ENCODE measurements at regions not wholly inside any gene's neighbourhood (a gene's known extent, or its start where the extent isn't known, plus 50 kb on each side); places are given as distances from the start of the nearest gene placed in this dataset.
"Not testable (repeated sequence)": the region's sequence is repeated elsewhere in the genome, so short reads cannot be mapped to it uniquely, and the experiment has no call there.

DNA sequence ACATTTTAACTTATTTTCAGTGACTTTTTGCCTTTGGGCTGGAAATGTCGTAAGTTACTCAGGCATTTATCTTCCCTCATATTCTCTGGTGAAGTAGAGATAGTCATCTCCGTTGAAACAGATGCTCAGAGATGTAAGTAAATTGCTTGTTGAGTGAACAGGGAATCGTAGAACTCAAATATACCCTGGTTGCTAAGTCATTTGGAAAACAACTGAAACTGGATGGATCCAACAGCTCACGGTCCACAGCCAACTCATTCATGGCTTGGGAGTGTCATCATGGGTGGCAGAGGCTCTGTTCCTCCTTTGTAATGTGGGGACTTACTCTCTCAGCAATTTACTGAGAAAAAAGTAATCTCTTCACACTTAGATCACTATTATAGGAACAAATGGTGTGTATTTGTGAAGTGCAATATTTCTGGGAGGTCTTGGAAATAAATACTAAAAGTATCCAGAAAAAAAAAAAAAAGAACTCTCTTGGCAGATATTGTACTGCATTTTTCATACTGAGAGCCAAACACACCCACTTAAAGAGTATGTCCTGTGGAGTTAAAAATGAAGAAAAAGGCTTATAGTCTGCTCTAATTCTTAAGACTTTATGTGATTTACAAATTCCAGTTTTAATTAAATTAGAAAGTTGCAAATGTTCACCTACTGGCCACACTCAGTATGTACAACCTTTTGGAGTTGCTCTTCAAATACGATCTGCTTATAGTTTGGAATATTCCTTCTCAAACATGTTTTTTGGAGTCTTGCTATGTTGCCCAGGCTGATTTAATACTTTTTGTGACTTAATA is 107.4 kb downstream of the LEPR start:
- DNase-seq: no peak

DNA sequence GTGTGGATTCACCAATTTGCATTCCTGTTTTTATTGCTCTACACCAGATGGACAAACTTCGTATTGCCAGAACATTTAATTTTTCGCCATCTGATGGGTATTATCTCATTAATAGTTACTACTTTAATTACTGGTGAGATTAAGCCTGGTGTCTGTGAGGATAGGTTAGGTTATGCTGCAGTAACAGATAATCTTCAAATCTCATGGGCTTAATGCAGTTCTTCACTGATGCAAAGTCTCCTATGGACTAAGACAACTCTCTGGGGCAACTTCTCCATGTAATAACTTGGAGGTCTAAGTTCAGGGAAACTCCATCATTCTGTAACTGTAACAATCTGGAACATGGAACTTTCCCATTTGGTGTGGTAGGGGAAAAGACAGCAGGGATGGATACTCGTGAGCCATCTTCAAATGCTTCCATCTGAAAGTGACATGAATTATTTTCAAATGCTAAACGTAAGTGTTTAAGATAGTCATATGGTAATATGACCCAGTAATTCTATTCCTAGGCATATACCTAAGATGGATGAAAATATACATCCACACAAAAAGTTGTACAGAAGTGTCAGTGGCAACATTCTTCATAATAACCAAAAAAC is 111.6 kb downstream of the LEPR start:
- no peak for DNase-seq

DNA sequence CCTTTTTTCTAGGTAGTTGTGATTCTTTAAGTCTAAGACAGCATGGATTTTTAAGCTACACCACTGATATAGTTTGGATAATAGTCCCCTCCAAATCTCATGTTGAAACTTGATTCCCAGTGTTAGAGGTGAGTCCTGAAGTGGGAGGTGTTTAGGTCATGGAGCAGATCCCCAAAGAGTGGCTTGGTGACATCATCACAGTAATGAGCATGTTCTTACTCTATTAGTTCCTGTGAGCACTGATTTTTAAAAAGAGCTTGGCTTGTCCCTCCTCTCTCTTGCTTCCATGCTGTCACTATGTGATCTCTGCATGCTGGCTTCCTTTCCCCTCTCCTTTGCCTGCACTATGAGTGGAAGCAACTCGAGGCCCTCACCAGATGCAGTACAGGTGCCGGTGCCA is 115.5 kb downstream of the LEPR start:
- no peak for DNase-seq

DNA sequence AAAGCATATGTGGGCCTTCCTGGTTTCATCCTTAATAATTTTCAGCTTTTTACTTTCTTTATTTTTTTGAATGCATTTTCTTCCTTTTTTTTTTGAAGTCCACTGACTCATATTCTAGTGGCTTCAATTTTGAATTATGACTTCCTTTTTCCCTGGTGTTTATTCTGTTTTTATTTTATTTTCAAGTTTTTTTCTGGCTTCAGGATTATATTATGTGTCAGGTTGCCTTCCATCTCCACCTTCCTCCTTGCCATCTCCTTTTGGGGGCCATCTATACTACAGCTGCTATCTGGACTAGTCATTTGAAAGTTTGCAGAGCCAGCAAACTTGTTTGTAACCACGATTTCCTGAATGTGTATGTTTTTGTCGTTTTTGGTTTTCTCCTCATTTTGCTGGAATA is 117.6 kb downstream of the LEPR start:
- no peak for DNase-seq

- DNase-seq: no peak
Measured at GRCh38 chr1:65538664-65539063, 118.2 kb downstream of the LEPR start.

DNA sequence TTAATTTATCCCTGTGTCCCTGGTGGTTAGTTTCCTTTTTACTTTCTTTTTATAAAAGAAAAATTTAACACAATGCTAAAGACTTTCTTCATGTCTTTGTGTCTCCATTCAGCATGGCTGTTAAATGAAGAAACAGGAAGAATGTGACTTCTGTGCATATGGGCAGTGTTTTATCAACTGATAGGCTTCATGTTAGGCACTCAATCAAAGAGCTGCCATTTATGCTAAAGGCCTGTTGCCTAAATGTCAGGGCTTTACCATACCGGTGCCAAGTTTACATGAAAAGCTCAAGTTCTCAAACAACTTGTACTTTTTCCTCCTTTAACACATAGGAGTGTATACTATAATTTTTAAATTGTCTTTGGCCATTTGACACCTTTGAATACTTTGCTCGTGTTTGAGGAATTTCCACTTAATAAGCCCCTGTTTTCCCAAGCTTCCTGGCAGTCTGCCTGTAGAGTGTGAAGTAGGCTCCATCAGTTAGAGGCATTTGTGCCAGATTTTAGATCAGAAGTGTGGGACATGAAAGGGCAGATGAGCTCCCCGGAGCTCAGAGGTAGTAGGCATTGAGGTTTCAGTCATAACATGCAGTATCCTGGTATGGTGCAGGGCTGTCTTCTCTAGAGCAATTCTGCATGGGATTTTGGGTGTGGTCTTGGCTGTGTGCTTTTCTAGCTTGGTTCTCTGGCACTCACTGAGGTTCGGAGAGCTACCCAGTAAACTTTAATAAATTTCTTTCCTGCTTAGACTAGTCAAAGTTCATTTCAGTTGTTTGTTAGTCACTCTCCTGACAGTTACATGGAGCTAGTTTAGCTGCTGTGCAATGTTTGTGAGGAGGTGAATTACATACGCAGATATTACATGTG is 119.0 kb downstream of the LEPR start:
- no peak for DNase-seq

DNA sequence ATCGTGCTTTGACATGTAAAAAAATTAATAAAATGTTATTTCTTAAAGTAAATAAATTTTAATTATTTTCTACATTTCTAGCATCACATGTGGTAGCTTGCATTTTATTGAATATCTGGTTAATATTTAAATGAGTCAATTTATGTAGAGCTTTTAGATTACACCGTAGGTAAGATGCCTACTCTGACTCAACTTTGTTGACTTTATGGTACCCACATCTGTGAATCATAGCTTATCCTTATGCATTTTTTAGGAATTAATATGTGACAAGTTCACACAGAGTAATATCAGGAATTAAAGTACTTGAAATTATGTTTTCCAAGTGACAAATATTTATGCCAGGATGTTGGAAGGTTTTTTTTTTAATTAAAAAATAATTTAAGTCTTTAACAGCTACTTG is 120.7 kb downstream of the LEPR start:
- peak; percentile 36 for DNase-seq

DNA sequence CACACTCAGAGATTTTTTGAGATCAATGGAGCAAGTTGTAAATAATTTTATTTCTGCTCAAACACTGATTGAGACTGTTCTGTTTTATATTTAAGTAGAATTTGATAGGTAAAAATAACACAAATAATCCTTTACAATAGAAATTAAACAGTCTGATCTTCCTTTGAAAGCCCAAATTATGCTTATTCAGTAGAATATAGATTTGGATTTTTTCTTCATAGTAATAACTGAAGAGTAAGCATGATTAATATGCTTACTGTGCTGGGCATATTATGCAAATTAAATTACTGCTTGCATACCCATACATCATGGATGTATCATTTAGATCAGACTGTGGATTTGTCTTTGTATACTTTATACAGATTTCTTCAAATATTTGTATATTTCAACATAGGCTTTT is 121.4 kb downstream of the LEPR start:
- no peak for DNase-seq

- not testable (repeated sequence) for DNase-seq
Measured at GRCh38 chr1:65542592-65542991, 122.1 kb downstream of the LEPR start.

DNA sequence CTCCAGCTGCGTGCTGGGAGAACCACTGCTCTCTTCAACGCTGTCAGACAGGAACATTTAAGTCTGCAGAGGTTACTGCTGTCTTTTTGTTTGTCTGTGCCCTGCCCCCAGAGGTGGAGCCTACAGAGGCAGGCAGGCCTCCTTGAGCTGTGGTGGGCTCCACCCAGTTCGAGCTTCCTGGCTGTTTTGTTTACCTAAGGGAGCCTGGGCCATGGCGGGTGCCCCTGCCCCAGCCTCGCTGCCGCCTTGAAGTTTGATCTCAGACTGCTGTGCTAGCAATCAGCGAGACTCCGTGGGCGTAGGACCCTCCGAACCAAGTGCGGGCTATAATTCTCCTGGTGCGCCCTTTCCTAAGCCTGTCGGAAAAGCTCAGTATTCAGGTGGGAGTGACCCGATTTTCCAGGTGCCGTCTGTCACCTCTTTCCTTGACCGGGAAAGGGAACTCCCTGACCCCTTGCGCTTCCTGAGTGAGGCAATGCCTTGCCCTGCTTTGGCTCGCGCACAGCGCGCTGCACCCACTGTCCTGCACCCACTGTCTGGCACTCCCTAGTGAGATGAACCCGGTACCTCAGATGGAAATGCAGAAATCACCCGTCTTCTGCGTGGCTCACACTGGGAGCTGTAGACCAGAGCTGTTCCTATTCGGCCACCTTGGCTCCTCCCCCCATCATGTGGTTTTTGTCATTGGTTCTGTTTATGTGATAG is 130.0 kb downstream of the LEPR start:
- DNase-seq: not testable (repeated sequence)

- not testable (repeated sequence) for DNase-seq
Measured at GRCh38 chr1:65552484-65552883, 132.0 kb downstream of the LEPR start.

DNA sequence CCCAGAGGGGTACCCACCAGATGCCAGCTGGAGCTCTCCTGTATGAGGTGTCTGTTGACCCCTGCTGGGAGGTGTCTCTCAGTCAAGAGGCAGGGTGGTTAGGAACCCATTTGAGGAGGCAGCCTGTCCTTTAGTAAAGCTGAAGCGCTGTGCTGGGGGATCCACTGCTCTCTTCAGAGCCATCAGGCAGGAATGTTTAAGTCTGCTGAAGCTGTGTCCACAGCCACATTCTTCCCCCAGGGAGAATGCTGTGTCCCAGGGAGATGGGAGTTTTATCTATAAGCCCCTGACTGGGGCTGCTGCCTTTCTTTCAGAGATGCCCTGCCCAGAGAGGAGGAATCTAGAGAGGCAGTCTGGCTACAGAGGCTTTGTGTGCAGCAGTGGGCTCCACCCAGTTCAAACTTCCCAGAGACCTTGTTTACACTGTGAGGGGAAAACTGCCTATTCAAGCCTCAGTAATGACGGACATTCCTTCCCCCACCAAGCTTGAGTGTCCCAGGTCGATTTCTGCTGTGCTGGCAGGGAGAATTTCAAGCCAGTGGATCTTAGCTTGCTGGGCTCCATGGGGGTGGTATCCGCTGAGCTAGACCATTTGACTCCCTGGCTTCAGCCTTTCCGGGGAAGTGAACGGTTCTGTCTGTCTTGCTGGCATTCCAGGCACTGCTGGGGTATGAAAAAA is 133.8 kb downstream of the LEPR start:
- not testable (repeated sequence) for DNase-seq

GRCh38 chr1:65554829-65555228 is 134.4 kb downstream of the LEPR start:
- DNase-seq: no peak

DNA sequence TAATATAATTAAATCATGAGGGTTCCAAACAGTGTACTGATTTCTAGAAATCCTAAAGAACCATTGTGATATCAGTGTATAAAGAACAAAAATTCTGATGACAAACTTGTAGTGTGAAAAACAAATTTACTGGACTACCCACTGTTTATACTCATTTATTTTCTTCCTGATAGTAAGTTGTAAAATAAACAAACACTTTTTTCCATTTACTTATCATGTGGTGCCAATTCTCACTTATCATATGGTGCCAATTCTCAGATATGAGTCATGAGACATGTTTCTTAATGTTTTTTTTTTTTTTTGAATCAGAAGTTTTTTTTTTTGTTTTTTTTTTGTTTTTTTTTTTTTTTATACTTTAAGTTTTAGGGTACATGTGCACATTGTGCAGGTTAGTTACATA is 137.7 kb downstream of the LEPR start:
- DNase-seq: peak; percentile 12

- DNase-seq: no peak
Measured at GRCh38 chr1:65564493-65564892, 144.0 kb downstream of the LEPR start.

GRCh38 chr1:65568285-65568684 is 147.8 kb downstream of the LEPR start:
- no peak for DNase-seq

DNA sequence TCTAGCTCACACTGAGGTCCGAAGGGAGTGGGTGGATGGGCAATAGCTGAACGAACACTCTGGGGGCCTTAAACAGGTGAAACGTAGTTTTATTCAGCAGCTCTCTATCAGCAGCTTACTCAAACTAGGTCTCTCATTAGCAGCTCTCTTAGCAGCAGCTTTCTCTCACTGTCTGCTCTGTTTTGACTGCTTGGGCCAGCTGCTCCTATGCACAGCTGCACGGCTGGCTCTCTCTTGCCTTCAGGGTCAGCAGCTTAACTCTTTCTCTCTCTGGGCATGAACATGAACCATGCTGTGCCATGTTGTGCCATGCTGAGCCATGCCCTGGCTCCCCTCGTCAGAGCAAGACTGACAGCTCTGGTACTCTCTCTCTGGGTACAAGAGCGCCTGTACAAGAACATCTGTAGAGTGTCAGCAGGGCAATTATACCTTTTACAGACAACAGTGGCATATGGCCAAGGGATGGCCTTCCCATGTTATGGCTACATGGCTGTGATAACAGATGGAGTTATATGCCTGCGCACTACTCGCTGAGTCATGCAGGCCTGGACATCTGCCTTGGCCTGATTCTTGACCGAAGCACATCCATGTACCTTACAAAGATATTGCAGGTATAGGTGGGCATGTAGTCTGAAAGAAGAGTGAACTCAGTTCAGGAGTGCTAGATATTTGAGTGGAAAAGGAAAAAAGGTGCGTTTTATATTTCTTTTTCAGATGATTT is 152.4 kb downstream of the LEPR start:
- no peak for DNase-seq

- no peak for DNase-seq
Measured at GRCh38 chr1:65577278-65577677, 156.8 kb downstream of the LEPR start.

DNA sequence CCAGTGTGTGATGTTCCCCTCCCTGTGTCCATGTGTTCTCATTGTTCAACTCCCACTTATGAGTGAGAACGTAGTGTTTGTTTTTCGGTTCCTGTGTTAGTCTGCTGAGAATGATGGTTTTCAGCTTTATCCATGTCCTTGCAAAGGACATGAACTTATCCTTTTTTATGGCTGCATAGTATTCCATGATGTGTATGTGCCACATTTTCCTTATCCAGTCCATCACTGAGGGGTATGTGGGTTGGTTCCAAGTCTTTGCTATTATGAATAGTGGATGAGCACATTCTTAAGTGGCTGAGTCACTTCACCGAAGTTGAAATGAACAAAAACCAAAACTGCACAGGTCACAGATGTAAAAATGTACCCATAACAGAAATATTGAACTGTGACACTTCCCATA is 157.5 kb downstream of the LEPR start:
- peak; percentile 7 for DNase-seq

GRCh38 chr1:65581119-65581518 is 160.7 kb downstream of the LEPR start:
- no peak for DNase-seq

GRCh38 chr1:65584399-65584798 is 163.9 kb downstream of the LEPR start:
- no peak for DNase-seq

DNA sequence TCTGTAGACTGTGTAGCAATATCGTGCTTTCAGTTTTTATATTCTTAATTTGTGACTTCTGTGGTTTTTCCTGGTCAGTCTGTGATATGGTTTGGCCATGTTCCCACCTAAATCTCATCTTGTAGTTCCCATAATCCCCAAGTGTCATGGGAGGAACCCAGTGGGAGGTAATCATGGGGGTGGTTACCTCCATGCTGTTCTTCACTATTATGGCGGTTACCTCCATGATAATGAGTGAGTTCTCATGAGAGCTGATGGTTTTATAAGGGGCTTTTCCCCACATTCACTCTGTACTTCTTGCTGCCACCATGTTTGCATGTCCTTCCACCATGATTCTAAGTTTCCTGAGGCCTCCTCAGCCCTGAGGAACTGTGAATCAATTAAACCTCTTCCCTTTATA is 169.8 kb downstream of the LEPR start:
- no peak for DNase-seq

Data from HCEC 1CT (cell line).